Suprapubic skin (tissue), 4 donors: ENCODE measurements at regions not wholly inside any gene's neighbourhood (a gene's known extent, or its start where the extent isn't known, plus 50 kb on each side); places are given as distances from the start of the nearest gene placed in this dataset.
A peak's percentile ranks its signal among the peaks of the same experiment; 100 is the strongest.
"Not testable (repeated sequence)": the region's sequence is repeated elsewhere in the genome, so short reads cannot be mapped to it uniquely, and the experiment has no call there.

Experiments used
- DNase-seq, 2 donors: peaks; one replicate each; pipeline ENCODE4 v3.0.0-alpha.2; 2019; ENCODE audit warnings: low spot score in 2 of 2
- H3K27ac ChIP-seq: fragments of 200-600 bp; sonication (generic); one replicate; pipeline ENCODE4 v1.5.1; 2019
- H3K27me3 ChIP-seq: fragments of 200-600 bp; sonication (generic); one replicate; pipeline ENCODE4 v1.5.1; 2019
- H3K36me3 ChIP-seq: fragments of 200-600 bp; sonication (generic); one replicate; pipeline ENCODE4 v1.5.1; 2019
- H3K4me1 ChIP-seq: fragments of 200-600 bp; sonication (generic); one replicate; pipeline ENCODE4 v1.5.1; 2019
- H3K4me3 ChIP-seq: fragments of 200-600 bp; sonication (generic); one replicate; pipeline ENCODE4 v1.5.1; 2019; ENCODE audit warnings: mild to moderate bottlenecking
- H3K9me3 ChIP-seq: fragments of 200-600 bp; sonication (generic); one replicate; pipeline ENCODE4 v1.5.1; 2019
- CTCF ChIP-seq, 2 donors: fragments of 200-600 bp in 1 of 2; fragments of 450-650 bp in 1 of 2; sonication (generic) in 1 of 2; IDR thresholded peaks; one replicate each; pipeline ENCODE4 v1.5.1; 2016 to 2019; ENCODE audit warnings: antibody characterized with exemption in 2 of 2, mild to moderate bottlenecking in 1 of 2, moderate library complexity in 1 of 2
- EP300 ChIP-seq: sonication (generic); formaldehyde crosslinking; IDR thresholded peaks from one replicate; pipeline ENCODE4 v1.6.1; 2017; ENCODE audit warnings: antibody characterized with exemption
- POLR2A ChIP-seq, 2 donors: fragments of 450-650 bp; IDR thresholded peaks; one replicate each; pipeline ENCODE4 v1.6.1; 2017; ENCODE audit warnings: antibody characterized with exemption in 2 of 2, mild to moderate bottlenecking in 2 of 2, moderate library complexity in 2 of 2
- POLR2AphosphoS5 ChIP-seq, 3 donors: sonication (generic); formaldehyde crosslinking; IDR thresholded peaks; one replicate each; pipeline ENCODE4 v1.6.1; 2017; ENCODE audit warnings: antibody characterized with exemption in 3 of 3
- WGBS: methylation state at CpG from one replicate; pipeline ENCODE4 v1.1.5; 2018; 5-methylcytosine and 5-hydroxymethylcytosine counted together

GRCh38 chr3:66934041-66934440 is 64.1 kb upstream of the KBTBD8 start:
- Histone ChIP-seq H3K4me3 (no peak overlapping the region), H3K27ac (no peak overlapping the region), H3K27me3 (peaks cover 3% of the 10 kb centered on the region), H3K4me1 (no peaks in the 10 kb centered on the region), H3K9me3 (no peaks in the 10 kb centered on the region), H3K36me3 (no peaks in the 10 kb centered on the region)
- no peak for TF ChIP-seq EP300
- no peak for TF ChIP-seq POLR2AphosphoS5 (IDR thresholded peaks at IDR 0.05)
- no peak for TF ChIP-seq POLR2A (IDR thresholded peaks at IDR 0.05)
- no peak for TF ChIP-seq CTCF (IDR thresholded peaks at IDR 0.05)
- no peak for DNase-seq
- 87% methylated on average over 1 of the region's 1 CpG for WGBS

GRCh38 chr3:66934725-66935124 is 63.4 kb upstream of the KBTBD8 start:
- WGBS, result 66% methylated on average over 3 of the region's 3 CpGs
- TF ChIP-seq POLR2A (IDR thresholded peaks at IDR 0.05) (no peak), CTCF (IDR thresholded peaks at IDR 0.05) (no peak), POLR2AphosphoS5 (IDR thresholded peaks at IDR 0.05) (no peak), EP300 (no peak)

GRCh38 chr3:66937041-66937440 is 61.1 kb upstream of the KBTBD8 start:
- not testable (repeated sequence) for H3K4me3 ChIP-seq, H3K27ac ChIP-seq, DNase-seq, H3K4me1 ChIP-seq, H3K27me3 ChIP-seq, H3K36me3 ChIP-seq, H3K9me3 ChIP-seq
- 65% methylated on average over 6 of the region's 6 CpGs for WGBS

More at GRCh38 chr3:66934725-66935124, 63.4 kb upstream of the KBTBD8 start:
- DNase-seq, result no peak
- H3K4me1 ChIP-seq, result no peaks in the 10 kb centered on the region
- peaks cover 3% of the 10 kb centered on the region for H3K27me3 ChIP-seq
- no peaks in the 10 kb centered on the region for H3K9me3 ChIP-seq
- H3K36me3 ChIP-seq, result no peaks in the 10 kb centered on the region
- H3K4me3 ChIP-seq, result no peak overlapping the region
- H3K27ac ChIP-seq, result no peak overlapping the region

- H3K4me1 ChIP-seq, result no peaks in the 10 kb centered on the region
- DNase-seq, result no peak
- peak; percentile 13 to 61 for TF ChIP-seq CTCF (IDR thresholded peaks at IDR 0.05)
- no peak for TF ChIP-seq POLR2AphosphoS5 (IDR thresholded peaks at IDR 0.05)
- 20% methylated on average over 5 of the region's 5 CpGs for WGBS
- H3K4me3 ChIP-seq, result no peak overlapping the region
- peaks cover 3% of the 10 kb centered on the region for H3K27me3 ChIP-seq
- H3K27ac ChIP-seq, result no peak overlapping the region
- H3K9me3 ChIP-seq, result no peaks in the 10 kb centered on the region
- H3K36me3 ChIP-seq, result no peaks in the 10 kb centered on the region
Observed at GRCh38 chr3:66938338-66938963, 59.7 kb upstream of the KBTBD8 start.

- Histone ChIP-seq H3K4me3 (no peak overlapping the region), H3K36me3 (no peaks in the 10 kb centered on the region), H3K27me3 (peaks cover 10% of the 10 kb centered on the region), H3K27ac (no peak overlapping the region), H3K9me3 (no peaks in the 10 kb centered on the region), H3K4me1 (no peaks in the 10 kb centered on the region)
- DNase-seq, result no peak
- TF ChIP-seq POLR2A (IDR thresholded peaks at IDR 0.05), result no peak
- no peak for TF ChIP-seq CTCF (IDR thresholded peaks at IDR 0.05)
- TF ChIP-seq EP300, result no peak
- no peak for TF ChIP-seq POLR2AphosphoS5 (IDR thresholded peaks at IDR 0.05)
- WGBS, result 95% methylated on average over 2 of the region's 2 CpGs
Observed at GRCh38 chr3:66948041-66948440, 50.1 kb upstream of the KBTBD8 start.
